Hepatocyte (in vitro differentiated cells): ENCODE measurements at regions not wholly inside any gene's neighbourhood (a gene's known extent, or its start where the extent isn't known, plus 50 kb on each side); places are given as distances from the start of the nearest gene placed in this dataset.

ENCODE experiments used
- EZH2 ChIP-seq: fragments of 200-600 bp; sonication (generic); IDR thresholded peaks from 2 replicates; pipeline ENCODE4 v1.6.1; 2016; ENCODE audit warnings: antibody characterized with exemption, mild to moderate bottlenecking, borderline replicate concordance
- EZH2phosphoT487 ChIP-seq: fragments of 200-600 bp; sonication (generic); IDR thresholded peaks from one replicate; pipeline ENCODE4 v1.6.1; 2018; ENCODE audit warnings: antibody characterized with exemption, mild to moderate bottlenecking, low read depth, moderate library complexity; ENCODE audit not compliant: unreplicated experiment, severe bottlenecking
- TF ChIP-seq, protein P1 (sequence below): fragments of 200-600 bp; sonication (generic); IDR thresholded peaks from 2 replicates; pipeline ENCODE4 v1.5.1; 2016; ENCODE audit warnings: antibody characterized with exemption, mild to moderate bottlenecking; ENCODE audit not compliant: poor library complexity

DNA sequence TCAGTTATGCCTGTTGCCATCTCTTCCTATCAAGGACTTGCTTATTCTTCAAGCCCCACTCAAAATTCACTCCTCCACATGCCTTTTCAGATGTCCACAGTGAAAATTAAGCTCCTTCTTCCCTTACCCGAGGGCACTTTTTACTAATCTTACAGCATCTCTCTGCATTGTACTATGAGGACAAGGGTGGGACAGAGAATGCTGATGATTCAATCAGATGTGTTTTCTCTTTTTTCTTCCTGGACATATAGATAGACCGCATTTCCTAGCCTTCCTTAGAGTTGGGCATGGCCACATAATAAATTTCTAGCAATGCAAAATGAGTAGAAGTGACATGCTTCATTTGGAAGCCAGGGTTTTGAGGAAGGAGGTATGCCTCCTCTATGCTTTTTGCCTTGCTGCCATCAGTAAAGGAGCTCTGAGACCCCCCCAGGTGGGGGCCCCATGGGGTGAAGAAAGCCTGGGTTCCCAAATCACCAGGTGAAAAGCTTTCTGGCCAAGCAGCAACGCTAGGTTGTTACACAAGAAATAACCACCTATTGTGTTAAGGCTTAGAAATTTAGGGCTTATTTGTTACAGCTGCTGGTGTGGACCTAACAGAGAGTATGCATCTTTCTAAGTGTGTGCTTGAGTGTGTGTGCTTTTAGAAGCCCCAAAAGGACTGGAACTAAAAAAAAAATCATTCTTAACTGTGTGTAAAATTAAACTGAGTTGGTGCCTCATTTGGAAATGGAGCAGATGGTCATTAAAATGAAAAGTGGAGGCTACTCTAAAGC, 424.5 kb downstream of the STK39 start:
- TF ChIP-seq, protein P1, sequence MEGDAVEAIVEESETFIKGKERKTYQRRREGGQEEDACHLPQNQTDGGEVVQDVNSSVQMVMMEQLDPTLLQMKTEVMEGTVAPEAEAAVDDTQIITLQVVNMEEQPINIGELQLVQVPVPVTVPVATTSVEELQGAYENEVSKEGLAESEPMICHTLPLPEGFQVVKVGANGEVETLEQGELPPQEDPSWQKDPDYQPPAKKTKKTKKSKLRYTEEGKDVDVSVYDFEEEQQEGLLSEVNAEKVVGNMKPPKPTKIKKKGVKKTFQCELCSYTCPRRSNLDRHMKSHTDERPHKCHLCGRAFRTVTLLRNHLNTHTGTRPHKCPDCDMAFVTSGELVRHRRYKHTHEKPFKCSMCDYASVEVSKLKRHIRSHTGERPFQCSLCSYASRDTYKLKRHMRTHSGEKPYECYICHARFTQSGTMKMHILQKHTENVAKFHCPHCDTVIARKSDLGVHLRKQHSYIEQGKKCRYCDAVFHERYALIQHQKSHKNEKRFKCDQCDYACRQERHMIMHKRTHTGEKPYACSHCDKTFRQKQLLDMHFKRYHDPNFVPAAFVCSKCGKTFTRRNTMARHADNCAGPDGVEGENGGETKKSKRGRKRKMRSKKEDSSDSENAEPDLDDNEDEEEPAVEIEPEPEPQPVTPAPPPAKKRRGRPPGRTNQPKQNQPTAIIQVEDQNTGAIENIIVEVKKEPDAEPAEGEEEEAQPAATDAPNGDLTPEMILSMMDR = no peak
- TF ChIP-seq EZH2 = no peak
- TF ChIP-seq EZH2phosphoT487 = no peak
